BJ (cell line): ENCODE measurements at regions not wholly inside any gene's neighbourhood (a gene's known extent, or its start where the extent isn't known, plus 50 kb on each side); places are given as distances from the start of the nearest gene placed in this dataset.

Experiments
- CTCF ChIA-PET: fragments of 350-600 bp; formaldehyde crosslinking; extraction: SDS; loops from one replicate; lab custom pipeline; 2021; ENCODE audit warnings: antibody characterized with exemption, inconsistent platforms; lab: Yijun Ruan, JAX
- POLR2A ChIA-PET: fragments of 300-600 bp; sonication (Branson Sonifier 250); formaldehyde crosslinking; extraction: SDS; loops from one replicate; lab custom pipeline; 2021; ENCODE audit warnings: antibody characterized with exemption; lab: Charles Lee
- DNase-seq: peaks from one replicate; pipeline ENCODE4 v3.0.0-alpha.2; 2011; ENCODE audit warnings: low read depth
- H3K27me3 ChIP-seq: 2 replicates; pipeline ENCODE4 v1.6.0; 2011; ENCODE audit warnings: low read length; ENCODE audit not compliant: control insufficient read depth, insufficient read depth
- H3K36me3 ChIP-seq: 2 replicates; pipeline ENCODE4 v1.5.1; 2011; ENCODE audit warnings: low read length; ENCODE audit not compliant: control insufficient read depth, insufficient read depth
- H3K4me3 ChIP-seq: 2 replicates; pipeline ENCODE4 v1.5.1; 2011; ENCODE audit warnings: low read depth, mild to moderate bottlenecking, control low read depth, low read length
- TF ChIP-seq, protein P1 (sequence below): IDR thresholded peaks from 2 replicates; pipeline ENCODE4 v1.5.1; 2011; ENCODE audit warnings: low read depth, mild to moderate bottlenecking, control low read depth, inconsistent platforms, low read length, moderate library complexity; ENCODE audit not compliant: insufficient read depth

DNA sequence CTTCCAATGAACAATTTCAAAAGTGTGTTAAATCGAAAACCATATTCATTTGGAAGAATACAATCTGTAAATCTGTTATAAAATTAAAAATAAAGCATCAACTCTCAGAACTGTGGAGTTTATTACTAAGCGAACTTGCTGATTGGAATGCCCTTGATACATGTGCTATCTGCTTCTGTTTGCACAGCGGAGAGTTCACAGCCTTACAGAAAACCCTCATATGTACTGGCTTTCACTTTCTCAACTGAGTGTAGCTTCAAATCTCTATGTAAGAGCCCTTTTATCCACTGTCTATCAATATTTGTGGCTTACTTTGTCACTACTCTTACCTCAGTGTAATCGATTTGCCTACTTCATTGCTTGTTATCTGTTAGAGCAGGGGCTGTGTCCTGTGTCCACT, 447.4 kb downstream of the C6orf118 start:
- POLR2A ChIA-PET = no interaction called here
- CTCF ChIA-PET = no interaction called here
- TF ChIP-seq, protein P1, sequence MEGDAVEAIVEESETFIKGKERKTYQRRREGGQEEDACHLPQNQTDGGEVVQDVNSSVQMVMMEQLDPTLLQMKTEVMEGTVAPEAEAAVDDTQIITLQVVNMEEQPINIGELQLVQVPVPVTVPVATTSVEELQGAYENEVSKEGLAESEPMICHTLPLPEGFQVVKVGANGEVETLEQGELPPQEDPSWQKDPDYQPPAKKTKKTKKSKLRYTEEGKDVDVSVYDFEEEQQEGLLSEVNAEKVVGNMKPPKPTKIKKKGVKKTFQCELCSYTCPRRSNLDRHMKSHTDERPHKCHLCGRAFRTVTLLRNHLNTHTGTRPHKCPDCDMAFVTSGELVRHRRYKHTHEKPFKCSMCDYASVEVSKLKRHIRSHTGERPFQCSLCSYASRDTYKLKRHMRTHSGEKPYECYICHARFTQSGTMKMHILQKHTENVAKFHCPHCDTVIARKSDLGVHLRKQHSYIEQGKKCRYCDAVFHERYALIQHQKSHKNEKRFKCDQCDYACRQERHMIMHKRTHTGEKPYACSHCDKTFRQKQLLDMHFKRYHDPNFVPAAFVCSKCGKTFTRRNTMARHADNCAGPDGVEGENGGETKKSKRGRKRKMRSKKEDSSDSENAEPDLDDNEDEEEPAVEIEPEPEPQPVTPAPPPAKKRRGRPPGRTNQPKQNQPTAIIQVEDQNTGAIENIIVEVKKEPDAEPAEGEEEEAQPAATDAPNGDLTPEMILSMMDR = no peak

GRCh38 chr6:164859816-164860215, 449.6 kb downstream of the C6orf118 start:
- Histone ChIP-seq H3K4me3 (no peak overlapping the region), H3K36me3 (no peaks in the 10 kb centered on the region), H3K27me3 (no peaks in the 10 kb centered on the region)
- no peak for DNase-seq
- TF ChIP-seq, protein P1 = no peak
- ChIA-PET CTCF (no interaction called here), POLR2A (interaction anchor here (0.7 kb wide), 1 partner anchor 1214 kb away, joined by 4 read pairs; no protein-coding TSS in a partner anchor)

More for the DNA sequence above, 447.4 kb downstream of the C6orf118 start:
- Histone ChIP-seq H3K4me3 (no peak overlapping the region), H3K36me3 (no peaks in the 10 kb centered on the region), H3K27me3 (no peaks in the 10 kb centered on the region)
- DNase-seq = no peak

- ChIA-PET CTCF (no interaction called here), POLR2A (no interaction called here)
- DNase-seq = no peak
- Histone ChIP-seq H3K36me3 (no peaks in the 10 kb centered on the region), H3K27me3 (no peaks in the 10 kb centered on the region), H3K4me3 (no peak overlapping the region)
- TF ChIP-seq, protein P1 = no peak
Observed at GRCh38 chr6:164856138-164856537, 453.3 kb downstream of the C6orf118 start.

- ChIA-PET POLR2A (no interaction called here), CTCF (no interaction called here)
- no peaks in the 10 kb centered on the region for H3K36me3 ChIP-seq
- no peak overlapping the region for H3K4me3 ChIP-seq
- no peak for DNase-seq
- TF ChIP-seq, protein P1 = no peak
- H3K27me3 ChIP-seq = no peaks in the 10 kb centered on the region
Observed at GRCh38 chr6:164855281-164855680, 454.1 kb downstream of the C6orf118 start.

DNA sequence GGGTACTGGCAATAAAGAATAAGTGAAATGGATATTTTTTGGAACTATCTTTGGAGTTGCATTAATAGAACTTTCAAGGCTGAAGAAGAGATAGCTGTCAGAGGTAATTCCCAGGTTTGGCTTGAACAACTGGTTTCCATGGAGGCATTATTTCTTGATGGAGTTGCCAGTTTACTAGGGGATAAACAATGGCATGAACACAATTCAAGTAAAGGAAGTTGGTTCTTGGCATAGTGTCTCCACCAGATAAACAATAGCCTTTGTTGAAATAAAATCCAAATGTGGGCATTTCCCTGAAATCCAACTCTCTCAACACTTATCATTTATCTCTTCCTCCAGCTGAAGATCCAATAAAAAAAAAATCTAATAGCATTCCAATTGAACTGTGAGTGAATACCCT, 454.9 kb downstream of the C6orf118 start:
- TF ChIP-seq, protein P1 = no peak
- no peaks in the 10 kb centered on the region for H3K36me3 ChIP-seq
- DNase-seq = no peak
- H3K4me3 ChIP-seq = no peak overlapping the region
- ChIA-PET POLR2A (no interaction called here), CTCF (no interaction called here)
- no peaks in the 10 kb centered on the region for H3K27me3 ChIP-seq
